ENCODE measurements at regions not wholly inside any gene's neighbourhood (a gene's known extent, or its start where the extent isn't known, plus 50 kb on each side); places are given as distances from the start of the nearest gene placed in this dataset.

- TF ChIP-seq NFE2L1 (tag; IDR thresholded peaks at IDR 0.05; ENCODE audit: borderline replicate concordance, low read depth) (no peak), HMGN3 (IDR thresholded peaks at IDR 0.05; ENCODE audit: borderline replicate concordance, extremely low read depth, insufficient read length, low read depth, low read length) (no peak), RREB1 (CRISPR knock-in tag; IDR thresholded peaks at IDR 0.05) (no peak), ZNF780A (CRISPR knock-in tag; IDR thresholded peaks at IDR 0.05) (no peak), HDAC8 (tag; IDR thresholded peaks at IDR 0.05) (no peak), NR4A1 (CRISPR knock-in tag; IDR thresholded peaks at IDR 0.05) (no peak), NR4A1 (tag; IDR thresholded peaks at IDR 0.05) (no peak)
Observed at GRCh38 chr4:144203155-144203554, 62.6 kb upstream of the GYPA start (continued).
